Naive thymus-derived CD8-positive, alpha-beta T cell (primary cell): ENCODE measurements at regions not wholly inside any gene's neighbourhood (a gene's known extent, or its start where the extent isn't known, plus 50 kb on each side); places are given as distances from the start of the nearest gene placed in this dataset.
"Not testable (repeated sequence)": the region's sequence is repeated elsewhere in the genome, so short reads cannot be mapped to it uniquely, and the experiment has no call there.

Experiments
- ATAC-seq, 2 donors: fragments of 150-1000 bp; cut with Tn5 transposase in 1 of 2; sonication (Bioruptor Pico), chemical (Tn5 transposase) in 1 of 2; 1 replicate in 1 of 2; 2 replicates in 1 of 2; pipeline ENCODE4 v1.10.0; 2021; ENCODE audit warnings: mild to moderate bottlenecking in 2 of 2, moderate library complexity in 2 of 2
- POLR2A ChIA-PET: fragments of 350-600 bp; sonication (Branson Sonifier 250); formaldehyde crosslinking; loops from one replicate; lab custom pipeline; 2021; ENCODE audit warnings: antibody characterized with exemption; lab: Charles Lee
- DNase-seq, 10 donors: peaks; one replicate each; pipeline versions ENCODE4 v3.0.0 to v3.0.0-alpha.2; 2020 to 2022
- H3K27ac Mint-ChIP-seq, 10 donors: one replicate each; pipeline ENCODE4 v1.8.0; 2020 to 2022; ENCODE audit warnings: mild to moderate bottlenecking in 10 of 10, mixed read lengths in 10 of 10, moderate library complexity in 4 of 10, inconsistent platforms in 1 of 10
- H3K27me3 Mint-ChIP-seq, 5 donors: one replicate each; pipeline ENCODE4 v1.8.0; 2021 to 2022; ENCODE audit warnings: mixed read lengths in 5 of 5
- H3K36me3 Mint-ChIP-seq, 3 donors: one replicate each; pipeline ENCODE4 v1.8.0; 2020 to 2022; ENCODE audit warnings: mixed read lengths in 3 of 3, mild to moderate bottlenecking in 2 of 3, inconsistent platforms in 1 of 3
- H3K4me1 Mint-ChIP-seq, 4 donors: one replicate each; pipeline ENCODE4 v1.8.0; 2021 to 2022; ENCODE audit warnings: mixed read lengths in 4 of 4
- H3K4me3 Mint-ChIP-seq, 10 donors: one replicate each; pipeline ENCODE4 v1.8.0; 2020 to 2022; ENCODE audit warnings: mild to moderate bottlenecking in 10 of 10, mixed read lengths in 10 of 10, moderate library complexity in 6 of 10, inconsistent platforms in 1 of 10
- H3K9me3 Mint-ChIP-seq, 9 donors: one replicate each; pipeline ENCODE4 v1.8.0; 2020 to 2022; ENCODE audit warnings: mixed read lengths in 9 of 9, mild to moderate bottlenecking in 3 of 9, inconsistent platforms in 1 of 9, moderate library complexity in 1 of 9

DNA sequence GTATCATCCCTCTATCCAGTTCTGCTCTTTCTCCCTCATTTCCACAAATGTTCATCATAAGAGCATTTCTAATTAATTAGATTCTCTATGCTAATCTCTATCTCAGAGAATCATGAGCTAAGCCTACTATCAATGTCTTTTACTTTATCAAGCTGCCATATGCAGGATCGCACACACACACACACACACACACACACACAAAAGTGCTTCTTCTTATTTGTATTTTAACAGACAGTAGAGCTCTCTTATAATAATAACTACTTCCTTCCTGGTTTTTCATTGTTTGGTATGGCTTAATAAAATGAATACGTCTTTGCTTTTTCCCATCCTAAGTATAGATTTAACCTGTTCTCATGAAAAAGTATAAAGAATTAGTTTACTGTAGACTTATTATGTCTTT, 170.2 kb downstream of the HAO1 start:
- Mint-ChIP-seq H3K4me3 (no peak overlapping the region), H3K27ac (no peak overlapping the region), H3K9me3 (peaks cover 2 to 17% (median 6%) of the 10 kb centered on the region in 9 donors), H3K27me3 (peaks cover 0 to 4% (median 0%) of the 10 kb centered on the region in 5 donors), H3K4me1 (no peaks in the 10 kb centered on the region), H3K36me3 (no peaks in the 10 kb centered on the region)
- DNase-seq (no peak), ATAC-seq (no peak)
- POLR2A ChIA-PET = no interaction called here

GRCh38 chr20:7770578-7770977, 169.7 kb downstream of the HAO1 start:
- Mint-ChIP-seq H3K36me3 (no peaks in the 10 kb centered on the region), H3K27me3 (peaks cover 0 to 4% (median 0%) of the 10 kb centered on the region in 5 donors), H3K9me3 (peaks cover 2 to 17% (median 8%) of the 10 kb centered on the region in 9 donors), H3K4me1 (no peaks in the 10 kb centered on the region), H3K4me3 (no peak overlapping the region), H3K27ac (no peak overlapping the region)
- DNase-seq (no peak), ATAC-seq (no peak)
- POLR2A ChIA-PET = no interaction called here

DNA sequence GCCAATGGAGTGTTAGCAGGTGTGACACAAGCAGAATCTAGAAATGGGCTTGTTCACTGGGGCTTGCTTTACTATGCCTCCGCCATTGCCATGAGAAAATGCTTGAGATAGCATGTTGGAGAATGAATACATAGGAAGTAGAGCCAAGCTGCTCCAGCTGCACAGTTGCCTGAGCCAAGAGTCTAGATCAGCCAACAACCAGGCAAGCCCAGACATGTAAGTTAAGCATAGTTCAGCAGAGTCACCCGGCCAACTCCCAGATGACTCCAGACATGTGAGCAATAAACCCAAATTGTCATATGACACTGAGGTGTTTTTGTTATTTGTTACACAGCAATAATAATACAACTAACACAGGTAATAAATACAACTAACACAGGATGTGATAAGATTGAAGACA, 167.9 kb downstream of the HAO1 start:
- Mint-ChIP-seq H3K9me3 (peaks cover 0 to 18% (median 9%) of the 10 kb centered on the region in 9 donors), H3K27me3 (peaks cover 0 to 2% (median 0%) of the 10 kb centered on the region in 5 donors), H3K4me1 (no peaks in the 10 kb centered on the region), H3K36me3 (peaks cover 0 to 4% (median 0%) of the 10 kb centered on the region in 3 donors), H3K27ac (no peak overlapping the region), H3K4me3 (no peak overlapping the region)
- no peak for DNase-seq
- POLR2A ChIA-PET = no interaction called here
- ATAC-seq = no peak

- Mint-ChIP-seq H3K36me3 (peaks cover 0 to 4% (median 0%) of the 10 kb centered on the region in 3 donors), H3K27ac (no peak overlapping the region), H3K4me3 (no peak overlapping the region), H3K4me1 (no peaks in the 10 kb centered on the region), H3K27me3 (peaks cover 0 to 2% (median 0%) of the 10 kb centered on the region in 5 donors), H3K9me3 (peaks cover 0 to 18% (median 9%) of the 10 kb centered on the region in 9 donors)
- DNase-seq (no peak), ATAC-seq (no peak)
- POLR2A ChIA-PET = no interaction called here
Observed at GRCh38 chr20:7773511-7773910, 166.7 kb downstream of the HAO1 start.

- H3K36me3 Mint-ChIP-seq = peaks cover 0 to 4% (median 0%) of the 10 kb centered on the region in 3 donors
- POLR2A ChIA-PET = no interaction called here
- H3K27ac Mint-ChIP-seq = no peak overlapping the region
- no peak overlapping the region for H3K4me3 Mint-ChIP-seq
- H3K4me1 Mint-ChIP-seq = no peaks in the 10 kb centered on the region
- peaks cover 0 to 2% (median 0%) of the 10 kb centered on the region in 5 donors for H3K27me3 Mint-ChIP-seq
- H3K9me3 Mint-ChIP-seq = peaks cover 0 to 18% (median 11%) of the 10 kb centered on the region in 9 donors
- DNase-seq (no peak), ATAC-seq (no peak)
Observed at GRCh38 chr20:7775072-7775471, 165.2 kb downstream of the HAO1 start.

- ATAC-seq (no peak), DNase-seq (no peak)
- no peaks in the 10 kb centered on the region for H3K4me1 Mint-ChIP-seq
- peaks cover 0 to 4% (median 0%) of the 10 kb centered on the region in 3 donors for H3K36me3 Mint-ChIP-seq
- peaks cover 0 to 18% (median 11%) of the 10 kb centered on the region in 9 donors for H3K9me3 Mint-ChIP-seq
- H3K27ac Mint-ChIP-seq = no peak overlapping the region
- peaks cover 0 to 2% (median 0%) of the 10 kb centered on the region in 5 donors for H3K27me3 Mint-ChIP-seq
- H3K4me3 Mint-ChIP-seq = no peak overlapping the region
- POLR2A ChIA-PET = no interaction called here
Observed at GRCh38 chr20:7776148-7776547, 164.1 kb downstream of the HAO1 start.

- no peak for DNase-seq
- H3K27ac Mint-ChIP-seq = no peak overlapping the region
- H3K36me3 Mint-ChIP-seq = no peaks in the 10 kb centered on the region
- no peak for ATAC-seq
- H3K27me3 Mint-ChIP-seq = peaks cover 0 to 1% (median 0%) of the 10 kb centered on the region in 5 donors
- no peak overlapping the region for H3K4me3 Mint-ChIP-seq
- H3K4me1 Mint-ChIP-seq = no peaks in the 10 kb centered on the region
- peaks cover 0 to 6% (median 0%) of the 10 kb centered on the region in 9 donors for H3K9me3 Mint-ChIP-seq
- POLR2A ChIA-PET = no interaction called here
Observed at GRCh38 chr20:7790189-7790588, 150.1 kb downstream of the HAO1 start.

GRCh38 chr20:7792150-7792869, 147.9 kb downstream of the HAO1 start:
- no peaks in the 10 kb centered on the region for H3K36me3 Mint-ChIP-seq
- no peak for DNase-seq
- H3K27me3 Mint-ChIP-seq = peaks cover 0 to 7% (median 0%) of the 10 kb centered on the region in 5 donors
- no peak for ATAC-seq
- POLR2A ChIA-PET = no interaction called here
- H3K27ac Mint-ChIP-seq = no peak overlapping the region
- H3K9me3 Mint-ChIP-seq = peaks cover 0 to 6% (median 0%) of the 10 kb centered on the region in 9 donors
- H3K4me1 Mint-ChIP-seq = no peaks in the 10 kb centered on the region
- no peak overlapping the region for H3K4me3 Mint-ChIP-seq

DNA sequence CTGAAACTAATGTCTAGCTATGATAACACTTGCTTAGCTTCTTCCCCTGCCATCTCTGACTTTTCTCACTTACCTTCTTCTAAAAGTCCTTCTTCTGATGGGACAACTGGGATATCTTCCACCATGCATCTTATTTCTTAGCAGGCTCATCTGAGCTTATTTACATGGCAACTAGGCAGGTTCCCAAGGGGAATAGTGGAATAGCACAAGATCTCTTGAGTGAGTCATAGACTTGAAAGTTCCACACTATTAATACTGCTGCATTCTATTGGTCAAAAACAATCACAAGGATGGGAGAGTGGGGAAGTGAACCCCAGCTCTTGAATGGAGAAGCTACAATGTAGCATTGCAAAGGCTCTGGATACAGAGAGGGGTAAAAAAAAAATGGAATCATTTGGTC, 142.1 kb downstream of the HAO1 start:
- H3K4me1 Mint-ChIP-seq = no peaks in the 10 kb centered on the region
- POLR2A ChIA-PET = no interaction called here
- DNase-seq (no peak), ATAC-seq (no peak)
- H3K9me3 Mint-ChIP-seq = peaks cover 0 to 11% (median 3%) of the 10 kb centered on the region in 9 donors
- H3K4me3 Mint-ChIP-seq = no peak overlapping the region
- H3K27me3 Mint-ChIP-seq = peaks cover 1 to 17% (median 3%) of the 10 kb centered on the region in 5 donors
- no peak overlapping the region for H3K27ac Mint-ChIP-seq
- peaks cover 0 to 5% (median 0%) of the 10 kb centered on the region in 3 donors for H3K36me3 Mint-ChIP-seq

DNA sequence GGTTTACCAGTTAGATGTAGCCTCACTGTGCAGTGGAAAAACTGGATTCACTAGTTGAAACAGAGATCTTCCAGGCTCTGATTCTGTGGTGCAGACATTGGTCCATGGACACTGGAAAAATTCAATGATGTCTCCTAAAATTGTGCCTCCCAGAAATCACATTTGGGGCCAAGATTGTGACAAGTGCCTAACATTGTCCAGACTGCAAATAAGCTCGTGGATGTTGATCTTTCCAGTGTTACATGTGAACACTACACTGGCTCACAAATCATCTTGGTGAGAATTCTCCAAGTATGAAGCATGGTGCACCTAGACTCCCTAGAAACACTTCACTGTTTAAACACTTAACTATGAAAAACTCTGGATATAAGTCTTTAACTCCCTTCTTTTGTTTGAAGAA, 140.4 kb downstream of the HAO1 start:
- POLR2A ChIA-PET = no interaction called here
- Mint-ChIP-seq H3K27me3 (peaks cover 1 to 17% (median 7%) of the 10 kb centered on the region in 5 donors), H3K27ac (no peak overlapping the region), H3K9me3 (peaks cover 0 to 15% (median 3%) of the 10 kb centered on the region in 9 donors), H3K4me1 (no peaks in the 10 kb centered on the region), H3K4me3 (no peak overlapping the region), H3K36me3 (peaks cover 0 to 5% (median 0%) of the 10 kb centered on the region in 3 donors)
- DNase-seq (no peak), ATAC-seq (no peak)

- H3K27ac Mint-ChIP-seq, H3K4me3 Mint-ChIP-seq, H3K36me3 Mint-ChIP-seq, DNase-seq, ATAC-seq, POLR2A ChIA-PET, H3K4me1 Mint-ChIP-seq: not testable (repeated sequence)
- peaks cover 0 to 37% (median 11%) of the 10 kb centered on the region in 9 donors for H3K9me3 Mint-ChIP-seq
- peaks cover 0 to 17% (median 1%) of the 10 kb centered on the region in 5 donors for H3K27me3 Mint-ChIP-seq
Observed at GRCh38 chr20:7803411-7804151, 136.7 kb downstream of the HAO1 start.

GRCh38 chr20:7806831-7807230, 133.4 kb downstream of the HAO1 start:
- Mint-ChIP-seq H3K27ac (no peak overlapping the region), H3K27me3 (peaks cover 0 to 10% (median 4%) of the 10 kb centered on the region in 5 donors), H3K9me3 (peaks cover 7 to 64% (median 26%) of the 10 kb centered on the region in 9 donors), H3K4me3 (no peak overlapping the region), H3K36me3 (peaks cover 0 to 5% (median 0%) of the 10 kb centered on the region in 3 donors), H3K4me1 (no peaks in the 10 kb centered on the region)
- DNase-seq (no peak), ATAC-seq (no peak)
- POLR2A ChIA-PET = no interaction called here

DNA sequence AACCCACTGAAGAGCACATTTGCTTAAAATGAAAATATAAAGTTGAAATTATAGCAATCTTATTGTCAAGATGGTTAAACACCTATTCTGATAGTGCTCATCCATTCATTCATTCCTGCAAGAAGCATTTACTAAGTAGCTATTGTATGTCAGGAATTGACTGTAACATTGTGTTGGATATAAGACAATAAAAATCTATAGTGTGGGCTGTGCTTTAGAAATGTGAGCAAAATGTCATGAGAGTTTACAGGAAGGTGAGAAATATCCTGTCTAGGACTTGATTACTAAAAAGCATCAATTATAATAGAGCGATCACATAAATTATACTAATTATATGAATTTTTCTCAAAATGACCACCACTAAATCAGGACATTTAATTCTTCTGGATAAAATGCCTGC, 123.0 kb downstream of the HAO1 start:
- Mint-ChIP-seq H3K36me3 (no peaks in the 10 kb centered on the region), H3K27me3 (peaks cover 0 to 6% (median 2%) of the 10 kb centered on the region in 5 donors)

More for the DNA sequence above, 123.0 kb downstream of the HAO1 start:
- Mint-ChIP-seq H3K27ac (no peak overlapping the region), H3K4me3 (no peak overlapping the region), H3K9me3 (peaks cover 0 to 14% (median 3%) of the 10 kb centered on the region in 9 donors), H3K4me1 (no peaks in the 10 kb centered on the region)
- POLR2A ChIA-PET = no interaction called here
- ATAC-seq (no peak), DNase-seq (no peak)
